ENCODE measurements at regions not wholly inside any gene's neighbourhood (a gene's known extent, or its start where the extent isn't known, plus 50 kb on each side); places are given as distances from the start of the nearest gene placed in this dataset.

GRCh38 chr6:145384503-145384902 lies 350.8 kb downstream of the EPM2A start:
- DNase-seq (ENCODE audit: low read depth, low spot score) (no peak), ATAC-seq (no peak)
- no TSS peak for BruUV-seq (replicated peaks)
- Histone ChIP-seq H3K27ac (ENCODE audit: low read length) (no peak overlapping the region), H3K36me3 (ENCODE audit: control insufficient read depth, insufficient read depth, low read length) (no peaks in the 10 kb centered on the region), H3K9me3 (ENCODE audit: control insufficient read depth, insufficient read depth, low read depth, low read length) (no peaks in the 10 kb centered on the region), H3K27me3 (ENCODE audit: control insufficient read depth, insufficient read depth, low read length) (no peaks in the 10 kb centered on the region), H3K4me1 (ENCODE audit: control insufficient read depth, insufficient read depth, low read length) (no peaks in the 10 kb centered on the region), H3K4me3 (ENCODE audit: low read depth in 2 of 2, low read length in 2 of 2) (no peak overlapping the region)
- intact Hi-C loops (cut with micrococcal nuclease; ENCODE audit: unreplicated experiment) (no loop called here), in situ Hi-C loops (cut with HindIII; ENCODE audit: low pct_unique_long_range_greater_than_20kb, low sequenced_read_pairs) (no loop called here)
- POLR2A ChIA-PET = interaction anchor here (0.7 kb wide), 1 partner anchor 1668 kb away, joined by 3 read pairs; no protein-coding TSS in a partner anchor
- CTCF ChIA-PET = no interaction called here
- TF ChIP-seq TCF7L2 (IDR thresholded peaks at IDR 0.05; ENCODE audit: low read depth, low read length) = no peak
- no peak for TF ChIP-seq CTCF (IDR thresholded peaks at IDR 0.05)
- TF ChIP-seq SIN3A (IDR thresholded peaks at IDR 0.05; ENCODE audit: borderline replicate concordance, insufficient read depth, low read depth, low read length) = no peak
- no peak for TF ChIP-seq POLR2AphosphoS5 (IDR thresholded peaks at IDR 0.05; ENCODE audit: low read depth, low read length)
- no peak for TF ChIP-seq REST (IDR thresholded peaks at IDR 0.05; ENCODE audit: insufficient read depth in 1 of 2, low read depth in 2 of 2, low read length in 1 of 2)

DNA sequence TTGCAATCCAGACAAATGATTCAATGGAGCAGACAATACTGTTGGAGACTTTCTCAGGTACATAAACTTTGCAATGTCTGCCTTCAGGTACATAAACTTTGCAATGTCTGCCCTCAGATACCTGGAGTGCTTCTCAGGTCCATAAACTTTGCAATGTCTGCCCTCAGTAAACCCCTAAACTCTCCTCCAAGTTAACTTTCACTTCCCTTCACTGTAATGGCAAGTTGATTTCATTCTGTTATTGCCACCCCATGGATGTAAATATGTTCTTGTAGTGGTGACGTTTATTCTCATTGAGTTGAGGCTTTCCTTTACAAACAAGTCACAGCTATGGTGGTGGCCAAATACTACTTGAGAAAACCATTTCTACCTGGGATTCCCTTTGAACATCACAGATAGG lies 338.8 kb downstream of the EPM2A start:
- Histone ChIP-seq H3K36me3 (ENCODE audit: control insufficient read depth, insufficient read depth, low read length) (no peaks in the 10 kb centered on the region), H3K27me3 (ENCODE audit: control insufficient read depth, insufficient read depth, low read length) (no peaks in the 10 kb centered on the region), H3K4me3 (ENCODE audit: low read depth in 2 of 2, low read length in 2 of 2) (no peak overlapping the region), H3K9me3 (ENCODE audit: control insufficient read depth, insufficient read depth, low read depth, low read length) (no peaks in the 10 kb centered on the region; the same call in 1 of the 2 replicates), H3K4me1 (ENCODE audit: control insufficient read depth, insufficient read depth, low read length) (no peaks in the 10 kb centered on the region), H3K27ac (ENCODE audit: low read length) (no peak overlapping the region)
- DNase-seq (ENCODE audit: low read depth, low spot score) = no peak
- ChIA-PET CTCF (no interaction called here), POLR2A (no interaction called here)
- intact Hi-C loops (cut with micrococcal nuclease; ENCODE audit: unreplicated experiment) = no loop called here
- BruUV-seq (replicated peaks) = no TSS peak
- in situ Hi-C loops (cut with HindIII; ENCODE audit: low pct_unique_long_range_greater_than_20kb, low sequenced_read_pairs) = no loop called here
- ATAC-seq = no peak
- TF ChIP-seq TCF7L2 (IDR thresholded peaks at IDR 0.05; ENCODE audit: low read depth, low read length) (no peak), REST (IDR thresholded peaks at IDR 0.05; ENCODE audit: insufficient read depth in 1 of 2, low read depth in 2 of 2, low read length in 1 of 2) (no peak), CTCF (IDR thresholded peaks at IDR 0.05) (no peak), SIN3A (IDR thresholded peaks at IDR 0.05; ENCODE audit: borderline replicate concordance, insufficient read depth, low read depth, low read length) (no peak), POLR2AphosphoS5 (IDR thresholded peaks at IDR 0.05; ENCODE audit: low read depth, low read length) (no peak)
